ENCODE measurements at regions not wholly inside any gene's neighbourhood (a gene's known extent, or its start where the extent isn't known, plus 50 kb on each side); places are given as distances from the start of the nearest gene placed in this dataset.

DNA sequence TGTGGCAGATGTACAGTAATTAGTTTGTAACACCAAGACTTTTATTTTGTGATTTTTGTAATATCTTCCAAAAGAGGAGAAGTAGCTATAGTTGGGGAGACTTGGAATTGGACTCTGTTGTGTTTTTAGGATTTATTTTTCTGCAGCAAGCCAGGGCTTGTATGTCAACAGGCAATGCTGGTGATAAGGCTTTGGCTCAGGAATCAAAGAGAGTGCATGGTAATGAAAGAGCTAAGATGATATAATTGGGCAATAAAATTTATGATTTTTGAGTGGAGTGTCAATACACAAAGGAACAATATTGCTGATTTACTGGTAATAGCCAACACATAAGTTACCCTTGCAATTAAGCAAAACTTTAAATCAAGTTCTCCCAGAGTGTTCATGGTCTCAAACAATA lies 452.9 kb downstream of the TMEM135 start:
- H3K4me3 ChIP-seq (ENCODE audit: low read length in 3 of 3) = no peak overlapping the region
- no peaks in the 10 kb centered on the region for H3K4me1 ChIP-seq (ENCODE audit: control insufficient read depth in 3 of 3, insufficient read depth in 3 of 3, low read length in 3 of 3)
- no peak overlapping the region for H3K9ac ChIP-seq (ENCODE audit: low read depth in 1 of 3, low read length in 3 of 3)
- no peaks in the 10 kb centered on the region for H3K27me3 ChIP-seq (ENCODE audit: control insufficient read depth in 3 of 3, insufficient read depth in 3 of 3, low read length in 3 of 3)
- H3K9me3 ChIP-seq (ENCODE audit: control insufficient read depth in 3 of 3, low read length in 3 of 3) = no peaks in the 10 kb centered on the region
- H3K27ac ChIP-seq (ENCODE audit: low read depth, low read length) = no peak overlapping the region
- no peaks in the 10 kb centered on the region for H3K36me3 ChIP-seq (ENCODE audit: control insufficient read depth in 3 of 3, insufficient read depth in 3 of 3, low read length in 3 of 3)

DNA sequence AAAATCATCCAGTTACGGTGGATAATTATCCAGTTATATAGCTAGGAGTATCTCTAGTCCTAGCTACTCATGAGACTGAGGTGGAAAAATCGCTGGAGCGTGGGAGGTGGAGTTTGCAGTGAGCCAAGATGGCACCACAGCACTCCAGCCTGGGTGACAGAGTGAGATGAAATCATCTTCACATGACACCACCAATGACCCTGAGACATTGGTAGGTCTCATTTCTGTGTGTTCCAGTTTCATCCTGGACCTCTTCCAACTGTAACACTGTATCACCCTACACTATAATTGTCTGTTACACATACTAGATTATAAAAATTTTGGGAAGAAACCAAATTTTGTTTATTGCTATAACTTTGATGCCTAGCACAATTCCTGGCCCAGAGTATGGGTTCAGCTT lies 446.8 kb downstream of the TMEM135 start:
- Histone ChIP-seq H3K4me1 (ENCODE audit: control insufficient read depth in 3 of 3, insufficient read depth in 3 of 3, low read length in 3 of 3) (no peaks in the 10 kb centered on the region), H3K9ac (ENCODE audit: low read depth in 1 of 3, low read length in 3 of 3) (no peak overlapping the region), H3K36me3 (ENCODE audit: control insufficient read depth in 3 of 3, insufficient read depth in 3 of 3, low read length in 3 of 3) (no peaks in the 10 kb centered on the region), H3K27ac (ENCODE audit: low read depth, low read length) (no peak overlapping the region), H3K9me3 (ENCODE audit: control insufficient read depth in 3 of 3, low read length in 3 of 3) (no peaks in the 10 kb centered on the region), H3K27me3 (ENCODE audit: control insufficient read depth in 3 of 3, insufficient read depth in 3 of 3, low read length in 3 of 3) (no peaks in the 10 kb centered on the region), H3K4me3 (ENCODE audit: low read length in 3 of 3) (no peak overlapping the region)

DNA sequence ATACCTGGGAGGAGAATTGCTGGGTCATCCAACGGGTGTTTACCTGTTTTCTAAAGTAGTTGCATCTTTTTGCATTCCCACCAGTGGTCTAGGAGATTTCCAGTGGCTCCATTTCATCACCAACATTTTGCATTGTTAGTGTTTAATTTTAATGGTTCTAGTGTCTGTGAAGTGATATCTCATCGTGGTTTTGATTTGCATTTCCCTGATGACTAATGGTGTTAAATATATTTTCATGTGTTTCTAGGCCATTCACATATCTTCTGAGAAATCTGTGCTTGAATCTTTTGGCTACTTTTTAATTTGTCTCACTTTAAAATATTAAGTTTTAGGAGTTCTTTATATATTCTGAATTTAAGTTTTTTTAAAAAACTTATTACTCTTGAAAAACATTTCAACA lies 439.6 kb downstream of the TMEM135 start:
- H3K9me3 ChIP-seq (ENCODE audit: control insufficient read depth in 3 of 3, low read length in 3 of 3) = no peaks in the 10 kb centered on the region
- H3K4me1 ChIP-seq (ENCODE audit: control insufficient read depth in 3 of 3, insufficient read depth in 3 of 3, low read length in 3 of 3) = no peaks in the 10 kb centered on the region
- H3K4me3 ChIP-seq (ENCODE audit: low read length in 3 of 3) = no peak overlapping the region
- no peak overlapping the region for H3K9ac ChIP-seq (ENCODE audit: low read depth in 1 of 3, low read length in 3 of 3)
- no peak overlapping the region for H3K27ac ChIP-seq (ENCODE audit: low read depth, low read length)
- no peaks in the 10 kb centered on the region for H3K36me3 ChIP-seq (ENCODE audit: control insufficient read depth in 3 of 3, insufficient read depth in 3 of 3, low read length in 3 of 3)
- H3K27me3 ChIP-seq (ENCODE audit: control insufficient read depth in 3 of 3, insufficient read depth in 3 of 3, low read length in 3 of 3) = no peaks in the 10 kb centered on the region

DNA sequence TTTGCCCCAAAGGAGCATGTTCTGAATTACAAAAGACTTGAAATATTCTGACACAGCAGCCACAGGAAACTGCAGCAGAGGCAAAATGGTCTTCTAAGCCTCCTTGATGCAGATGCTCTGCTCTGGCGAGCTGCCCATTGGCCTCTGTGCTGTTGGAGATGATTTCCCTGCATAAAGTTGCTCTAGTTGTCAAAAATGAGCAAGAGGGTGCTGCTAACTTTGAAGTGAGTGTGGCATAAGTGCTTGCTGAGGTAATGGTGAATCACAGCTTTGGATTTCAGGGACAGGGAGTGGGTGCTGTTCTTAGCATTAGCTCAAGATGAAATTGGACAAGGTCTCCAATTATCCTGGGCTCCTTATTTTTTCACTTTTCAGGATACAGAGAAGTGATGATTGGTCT lies 435.4 kb downstream of the TMEM135 start:
- H3K27ac ChIP-seq (ENCODE audit: low read depth, low read length) = no peak overlapping the region
- H3K9me3 ChIP-seq (ENCODE audit: control insufficient read depth in 3 of 3, low read length in 3 of 3) = no peaks in the 10 kb centered on the region
- no peak overlapping the region for H3K4me3 ChIP-seq (ENCODE audit: low read length in 3 of 3)
- H3K36me3 ChIP-seq (ENCODE audit: control insufficient read depth in 3 of 3, insufficient read depth in 3 of 3, low read length in 3 of 3) = no peaks in the 10 kb centered on the region
- no peak overlapping the region for H3K9ac ChIP-seq (ENCODE audit: low read depth in 1 of 3, low read length in 3 of 3)
- H3K4me1 ChIP-seq (ENCODE audit: control insufficient read depth in 3 of 3, insufficient read depth in 3 of 3, low read length in 3 of 3) = no peaks in the 10 kb centered on the region
- no peaks in the 10 kb centered on the region for H3K27me3 ChIP-seq (ENCODE audit: control insufficient read depth in 3 of 3, insufficient read depth in 3 of 3, low read length in 3 of 3)

DNA sequence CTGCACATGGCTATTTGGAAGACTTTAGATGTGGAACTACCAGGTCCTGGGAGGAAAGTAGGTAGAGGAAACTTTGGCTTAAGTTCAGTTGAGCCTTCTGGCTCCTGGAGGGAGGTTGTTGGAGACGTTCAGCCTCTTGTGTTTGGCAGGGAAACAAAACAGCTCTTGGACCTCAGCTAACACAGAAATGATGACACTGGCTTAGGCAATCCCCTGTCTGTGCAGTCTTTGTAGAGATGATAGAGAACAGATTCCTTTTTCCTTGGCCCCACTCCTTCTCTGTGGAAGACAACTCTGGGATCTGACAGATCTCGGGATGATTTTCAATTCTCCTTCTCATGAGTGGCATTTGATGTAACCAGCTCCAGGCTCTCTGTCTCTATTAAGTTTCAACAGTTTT lies 428.5 kb downstream of the TMEM135 start:
- no peak overlapping the region for H3K27ac ChIP-seq (ENCODE audit: low read depth, low read length)
- no peak overlapping the region for H3K9ac ChIP-seq (ENCODE audit: low read depth in 1 of 3, low read length in 3 of 3)
- no peaks in the 10 kb centered on the region for H3K36me3 ChIP-seq (ENCODE audit: control insufficient read depth in 3 of 3, insufficient read depth in 3 of 3, low read length in 3 of 3)
- H3K4me3 ChIP-seq (ENCODE audit: low read length in 3 of 3) = no peak overlapping the region
- H3K27me3 ChIP-seq (ENCODE audit: control insufficient read depth in 3 of 3, insufficient read depth in 3 of 3, low read length in 3 of 3) = no peaks in the 10 kb centered on the region
- H3K4me1 ChIP-seq (ENCODE audit: control insufficient read depth in 3 of 3, insufficient read depth in 3 of 3, low read length in 3 of 3) = peaks cover 0 to 3% (median 0%) of the 10 kb centered on the region in 3 donors
- no peaks in the 10 kb centered on the region for H3K9me3 ChIP-seq (ENCODE audit: control insufficient read depth in 3 of 3, low read length in 3 of 3)

DNA sequence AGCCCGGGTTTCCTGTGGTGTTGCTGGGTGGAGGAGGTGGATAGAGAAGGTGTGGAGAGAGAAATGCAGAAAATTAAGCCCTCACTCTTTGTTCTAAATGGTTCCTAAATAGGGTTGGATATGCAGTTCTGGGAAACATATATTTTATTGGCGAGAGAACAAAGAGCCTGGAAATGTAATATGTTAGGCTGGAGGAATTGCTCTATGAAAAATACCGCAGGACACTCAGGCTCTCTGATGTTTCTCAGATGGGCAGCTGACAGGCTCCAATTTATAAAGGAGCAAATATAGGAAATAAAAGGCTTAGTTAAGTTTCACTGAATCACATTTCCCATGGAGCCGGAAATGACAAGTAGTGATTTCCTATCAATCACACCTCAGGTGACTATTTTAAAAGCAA lies 428.0 kb downstream of the TMEM135 start:
- Histone ChIP-seq H3K9me3 (ENCODE audit: control insufficient read depth in 3 of 3, low read length in 3 of 3) (no peaks in the 10 kb centered on the region), H3K9ac (ENCODE audit: low read depth in 1 of 3, low read length in 3 of 3) (no peak overlapping the region), H3K4me1 (ENCODE audit: control insufficient read depth in 3 of 3, insufficient read depth in 3 of 3, low read length in 3 of 3) (peaks cover 0 to 3% (median 0%) of the 10 kb centered on the region in 3 donors), H3K36me3 (ENCODE audit: control insufficient read depth in 3 of 3, insufficient read depth in 3 of 3, low read length in 3 of 3) (no peaks in the 10 kb centered on the region), H3K4me3 (ENCODE audit: low read length in 3 of 3) (no peak overlapping the region), H3K27ac (ENCODE audit: low read depth, low read length) (no peak overlapping the region), H3K27me3 (ENCODE audit: control insufficient read depth in 3 of 3, insufficient read depth in 3 of 3, low read length in 3 of 3) (no peaks in the 10 kb centered on the region)

DNA sequence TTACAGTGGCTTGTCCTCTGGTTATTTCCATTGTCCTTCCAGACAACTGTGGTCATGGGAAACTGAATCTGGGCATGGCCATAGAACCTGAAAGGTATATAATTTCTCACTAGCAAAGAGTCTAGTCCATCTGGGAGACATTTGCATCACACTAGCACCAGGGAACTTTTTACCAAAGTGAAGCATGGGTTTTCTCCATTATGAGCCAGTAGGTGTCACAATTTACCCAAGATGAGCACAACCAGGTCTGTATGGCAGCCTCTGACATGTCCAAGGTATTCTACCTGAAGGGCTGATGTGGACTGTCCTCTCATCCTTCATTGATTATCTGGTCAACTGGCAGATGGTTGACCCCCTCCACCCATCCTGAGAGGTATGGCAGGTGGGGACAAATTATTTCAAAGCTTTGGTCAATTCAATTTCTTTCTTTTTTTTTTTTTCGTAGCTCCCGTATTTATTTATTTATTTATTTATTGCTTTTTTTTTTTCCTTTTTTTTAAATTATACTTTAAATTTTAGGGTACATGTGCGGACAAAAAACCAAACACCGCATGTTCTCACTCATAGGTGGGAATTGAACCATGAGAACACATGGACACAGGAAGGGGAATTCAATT lies 425.9 kb downstream of the TMEM135 start:
- Histone ChIP-seq H3K36me3 (ENCODE audit: control insufficient read depth in 3 of 3, insufficient read depth in 3 of 3, low read length in 3 of 3) (no peaks in the 10 kb centered on the region), H3K9ac (ENCODE audit: low read depth in 1 of 3, low read length in 3 of 3) (no peak overlapping the region), H3K27me3 (ENCODE audit: control insufficient read depth in 3 of 3, insufficient read depth in 3 of 3, low read length in 3 of 3) (no peaks in the 10 kb centered on the region), H3K27ac (ENCODE audit: low read depth, low read length) (no peak overlapping the region), H3K9me3 (ENCODE audit: control insufficient read depth in 3 of 3, low read length in 3 of 3) (no peaks in the 10 kb centered on the region), H3K4me3 (ENCODE audit: low read length in 3 of 3) (no peak overlapping the region), H3K4me1 (ENCODE audit: control insufficient read depth in 3 of 3, insufficient read depth in 3 of 3, low read length in 3 of 3) (peaks cover 0 to 3% (median 0%) of the 10 kb centered on the region in 3 donors)

DNA sequence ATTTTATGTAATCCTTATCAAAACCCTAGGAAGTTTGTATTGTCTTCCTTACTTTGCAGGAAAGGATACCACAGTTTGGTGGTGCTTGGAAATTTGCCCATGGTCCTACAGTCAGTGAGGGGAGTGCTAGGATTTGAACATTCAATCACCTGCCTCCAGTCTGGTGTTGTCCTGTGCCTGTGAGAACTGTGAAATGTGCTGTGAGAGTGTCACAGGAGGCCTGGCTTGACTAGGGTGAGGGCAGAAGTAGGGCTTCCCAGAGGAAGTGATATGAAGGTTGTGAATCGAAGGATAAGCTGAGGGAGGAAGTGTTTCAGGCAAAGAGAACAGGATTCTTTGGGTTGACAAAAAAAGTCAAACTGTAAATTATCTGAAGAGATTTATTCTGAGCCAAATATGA lies 424.4 kb downstream of the TMEM135 start:
- Histone ChIP-seq H3K9me3 (ENCODE audit: control insufficient read depth in 3 of 3, low read length in 3 of 3) (no peaks in the 10 kb centered on the region), H3K27me3 (ENCODE audit: control insufficient read depth in 3 of 3, insufficient read depth in 3 of 3, low read length in 3 of 3) (no peaks in the 10 kb centered on the region), H3K4me3 (ENCODE audit: low read length in 3 of 3) (no peak overlapping the region), H3K27ac (ENCODE audit: low read depth, low read length) (no peak overlapping the region), H3K36me3 (ENCODE audit: control insufficient read depth in 3 of 3, insufficient read depth in 3 of 3, low read length in 3 of 3) (no peaks in the 10 kb centered on the region), H3K4me1 (ENCODE audit: control insufficient read depth in 3 of 3, insufficient read depth in 3 of 3, low read length in 3 of 3) (peaks cover 0 to 3% (median 0%) of the 10 kb centered on the region in 3 donors), H3K9ac (ENCODE audit: low read depth in 1 of 3, low read length in 3 of 3) (no peak overlapping the region)

DNA sequence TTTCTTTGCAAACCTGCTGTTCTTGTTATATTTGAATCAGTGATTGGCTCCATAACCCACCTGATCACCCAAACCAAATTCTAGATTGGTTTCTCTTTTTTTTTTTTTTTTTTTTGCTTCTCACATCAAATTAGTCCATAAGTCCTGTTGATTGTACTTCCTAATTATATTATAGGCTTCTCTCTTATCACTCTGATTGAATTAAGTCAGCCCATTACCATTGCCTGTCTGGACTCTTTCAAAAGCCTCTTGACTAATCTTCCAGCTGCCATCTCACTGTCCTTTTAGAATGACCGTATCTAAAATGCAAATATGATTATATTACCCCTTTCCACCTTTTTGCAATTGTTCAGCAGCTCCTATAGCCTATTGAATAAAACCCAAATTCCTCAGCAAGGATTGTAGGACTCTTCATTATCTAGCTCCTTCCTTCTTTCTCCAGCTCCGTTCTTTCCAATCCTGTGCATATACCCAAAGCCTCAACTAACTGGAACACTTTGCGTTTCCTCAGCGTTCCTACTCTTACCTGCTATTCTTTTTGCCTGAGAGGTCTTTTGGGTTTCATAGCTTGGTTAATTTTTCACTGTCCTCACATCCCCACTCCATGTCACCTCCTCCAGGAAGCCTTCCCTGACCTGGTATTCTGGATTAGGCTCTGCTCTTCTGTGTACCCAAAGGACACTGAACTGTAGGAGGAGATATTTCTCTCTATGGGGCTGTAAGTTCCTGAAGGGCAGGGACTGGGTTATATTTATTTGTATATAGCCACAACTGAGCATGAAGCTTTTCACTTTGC lies 423.3 kb downstream of the TMEM135 start:
- H3K9ac ChIP-seq (ENCODE audit: low read depth in 1 of 3, low read length in 3 of 3) = no peak overlapping the region
- no peaks in the 10 kb centered on the region for H3K9me3 ChIP-seq (ENCODE audit: control insufficient read depth in 3 of 3, low read length in 3 of 3)
- H3K27ac ChIP-seq (ENCODE audit: low read depth, low read length) = no peak overlapping the region
- H3K4me3 ChIP-seq (ENCODE audit: low read length in 3 of 3) = no peak overlapping the region
- peaks cover 0 to 3% (median 0%) of the 10 kb centered on the region in 3 donors for H3K4me1 ChIP-seq (ENCODE audit: control insufficient read depth in 3 of 3, insufficient read depth in 3 of 3, low read length in 3 of 3)
- H3K36me3 ChIP-seq (ENCODE audit: control insufficient read depth in 3 of 3, insufficient read depth in 3 of 3, low read length in 3 of 3) = no peaks in the 10 kb centered on the region
- H3K27me3 ChIP-seq (ENCODE audit: control insufficient read depth in 3 of 3, insufficient read depth in 3 of 3, low read length in 3 of 3) = no peaks in the 10 kb centered on the region

DNA sequence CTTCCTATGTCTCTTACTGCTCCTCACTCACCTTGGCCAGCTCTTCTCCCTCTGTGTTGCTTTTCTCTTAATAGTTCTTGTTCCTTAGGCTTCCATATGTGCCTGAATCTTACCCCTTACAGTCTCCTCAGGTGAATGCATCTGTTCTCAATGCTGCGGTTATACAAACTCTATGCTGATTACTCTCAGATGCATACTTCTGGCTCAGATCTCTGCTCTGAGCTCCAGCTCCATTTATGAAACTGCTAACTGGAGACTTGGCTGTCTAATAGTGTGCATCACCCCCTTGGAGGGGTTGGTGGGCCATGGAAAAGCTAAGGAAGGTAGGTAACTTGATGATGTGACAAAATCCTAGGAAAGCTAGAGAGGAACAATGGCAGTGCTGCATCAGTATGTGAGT lies 422.5 kb downstream of the TMEM135 start:
- Histone ChIP-seq H3K27ac (ENCODE audit: low read depth, low read length) (no peak overlapping the region), H3K36me3 (ENCODE audit: control insufficient read depth in 3 of 3, insufficient read depth in 3 of 3, low read length in 3 of 3) (no peaks in the 10 kb centered on the region), H3K4me1 (ENCODE audit: control insufficient read depth in 3 of 3, insufficient read depth in 3 of 3, low read length in 3 of 3) (no peaks in the 10 kb centered on the region), H3K4me3 (ENCODE audit: low read length in 3 of 3) (no peak overlapping the region), H3K27me3 (ENCODE audit: control insufficient read depth in 3 of 3, insufficient read depth in 3 of 3, low read length in 3 of 3) (no peaks in the 10 kb centered on the region), H3K9me3 (ENCODE audit: control insufficient read depth in 3 of 3, low read length in 3 of 3) (no peaks in the 10 kb centered on the region), H3K9ac (ENCODE audit: low read depth in 1 of 3, low read length in 3 of 3) (no peak overlapping the region)
